LNCaP clone FGC (cell line): ENCODE measurements at regions not wholly inside any gene's neighbourhood (a gene's known extent, or its start where the extent isn't known, plus 50 kb on each side); places are given as distances from the start of the nearest gene placed in this dataset.

Experiments
- DNase-seq: peaks from one replicate; pipeline ENCODE4 v3.0.0-alpha.2; 2011; ENCODE audit warnings: low read depth
- H3K4me3 ChIP-seq: 2 replicates; pipeline ENCODE4 v1.5.1; 2011; ENCODE audit warnings: mild to moderate bottlenecking, low read depth, low read length, control low read depth
- TF ChIP-seq, protein P1 (sequence below): IDR thresholded peaks from 2 replicates; pipeline ENCODE4 v1.5.1; 2012; ENCODE audit warnings: mild to moderate bottlenecking; ENCODE audit not compliant: control insufficient read depth, insufficient read depth; ENCODE audit errors: extremely low read depth

DNA sequence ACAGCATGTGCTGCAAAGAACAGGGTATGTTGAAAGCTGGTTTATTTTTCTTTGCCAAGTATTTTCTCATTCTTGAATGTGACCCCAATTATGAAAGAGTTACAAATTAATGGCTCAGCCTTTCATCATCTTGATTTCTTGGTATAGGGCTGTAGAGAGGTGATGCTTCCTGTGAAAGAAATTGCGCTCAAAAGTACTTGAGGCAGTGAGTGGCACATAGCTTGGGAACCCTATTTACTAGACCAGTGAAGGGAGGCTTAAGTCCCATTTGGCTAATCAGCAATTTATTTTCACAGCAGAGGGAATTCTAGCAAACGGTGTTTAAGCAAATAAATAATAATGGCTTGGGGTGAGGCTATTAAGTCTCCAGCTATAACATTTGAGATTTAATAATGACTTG, 153.9 kb upstream of the MIS18BP1 start:
- no peak overlapping the region for H3K4me3 ChIP-seq
- TF ChIP-seq, protein P1, sequence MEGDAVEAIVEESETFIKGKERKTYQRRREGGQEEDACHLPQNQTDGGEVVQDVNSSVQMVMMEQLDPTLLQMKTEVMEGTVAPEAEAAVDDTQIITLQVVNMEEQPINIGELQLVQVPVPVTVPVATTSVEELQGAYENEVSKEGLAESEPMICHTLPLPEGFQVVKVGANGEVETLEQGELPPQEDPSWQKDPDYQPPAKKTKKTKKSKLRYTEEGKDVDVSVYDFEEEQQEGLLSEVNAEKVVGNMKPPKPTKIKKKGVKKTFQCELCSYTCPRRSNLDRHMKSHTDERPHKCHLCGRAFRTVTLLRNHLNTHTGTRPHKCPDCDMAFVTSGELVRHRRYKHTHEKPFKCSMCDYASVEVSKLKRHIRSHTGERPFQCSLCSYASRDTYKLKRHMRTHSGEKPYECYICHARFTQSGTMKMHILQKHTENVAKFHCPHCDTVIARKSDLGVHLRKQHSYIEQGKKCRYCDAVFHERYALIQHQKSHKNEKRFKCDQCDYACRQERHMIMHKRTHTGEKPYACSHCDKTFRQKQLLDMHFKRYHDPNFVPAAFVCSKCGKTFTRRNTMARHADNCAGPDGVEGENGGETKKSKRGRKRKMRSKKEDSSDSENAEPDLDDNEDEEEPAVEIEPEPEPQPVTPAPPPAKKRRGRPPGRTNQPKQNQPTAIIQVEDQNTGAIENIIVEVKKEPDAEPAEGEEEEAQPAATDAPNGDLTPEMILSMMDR: no peak
- no peak for DNase-seq

DNA sequence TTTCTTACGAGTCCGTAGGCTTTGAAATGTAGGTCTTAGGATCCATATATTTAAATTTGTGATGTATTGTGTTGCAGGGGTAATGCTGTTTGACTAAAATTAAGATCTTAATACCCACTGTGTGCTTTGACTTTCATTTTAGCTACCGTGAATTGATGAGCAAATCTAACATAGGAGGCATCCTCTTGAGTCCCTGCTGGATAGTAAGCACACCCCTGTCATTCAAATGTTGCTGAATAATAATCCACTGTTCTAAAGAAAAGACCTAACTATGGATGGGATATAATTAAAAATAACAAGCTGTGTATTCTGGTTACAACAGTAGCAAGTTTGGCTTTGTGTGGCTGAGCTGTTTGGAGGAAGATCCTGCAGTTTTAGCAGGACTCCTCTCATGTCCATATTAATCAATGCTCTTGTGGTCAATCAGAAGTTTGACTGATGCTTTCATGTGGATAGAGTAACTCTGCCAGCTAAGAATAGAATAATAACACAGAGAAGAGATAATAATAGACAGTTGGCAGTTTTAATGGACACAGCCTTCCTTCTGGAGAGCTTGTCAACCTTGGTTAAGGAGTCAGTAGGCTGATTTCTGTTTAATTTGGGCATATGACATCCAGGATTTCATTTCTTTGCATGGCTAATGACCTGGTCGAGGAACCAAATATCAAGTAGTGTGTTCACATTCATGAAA, 148.1 kb upstream of the MIS18BP1 start:
- TF ChIP-seq, protein P1: no peak
- DNase-seq: no peak
- no peak overlapping the region for H3K4me3 ChIP-seq

DNA sequence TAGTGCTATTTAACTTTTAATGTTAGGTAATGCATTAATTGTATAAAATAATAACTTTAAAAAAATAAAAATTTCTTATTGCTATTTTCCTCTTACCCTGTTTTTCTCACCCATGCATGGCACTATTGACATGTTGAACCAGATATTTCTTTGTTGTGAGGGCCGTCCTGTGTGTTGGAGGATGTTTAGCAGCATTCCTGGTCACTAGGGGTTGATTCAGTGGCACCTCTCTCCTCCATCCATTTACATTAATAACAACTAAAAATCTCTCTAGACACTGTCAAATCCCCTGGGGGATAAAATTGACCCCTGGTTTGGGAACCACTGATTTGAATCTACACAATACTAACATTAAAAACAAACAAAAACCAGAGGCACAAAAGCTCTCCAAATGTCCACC, 147.5 kb upstream of the MIS18BP1 start:
- H3K4me3 ChIP-seq: no peak overlapping the region
- TF ChIP-seq, protein P1: no peak
- no peak for DNase-seq

DNA sequence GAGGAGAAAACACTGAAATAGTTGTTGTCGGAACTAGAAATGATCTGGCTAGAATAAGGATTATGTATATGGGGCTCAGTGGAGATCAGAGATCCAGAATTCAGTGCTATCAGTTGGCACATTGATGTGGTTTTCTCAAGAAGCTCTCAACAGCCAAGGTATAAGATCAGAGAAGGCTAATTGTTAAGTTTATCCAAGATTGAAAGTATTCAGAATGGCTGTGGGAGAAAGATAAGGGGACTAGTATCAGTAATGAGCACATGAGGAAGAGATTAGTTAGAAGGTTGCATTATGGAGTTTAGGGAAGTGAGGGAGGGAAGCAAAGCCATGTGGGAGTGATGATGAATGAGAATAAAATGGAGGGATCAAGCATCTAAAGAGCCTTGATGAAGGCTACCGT, 128.1 kb upstream of the MIS18BP1 start:
- H3K4me3 ChIP-seq: no peak overlapping the region
- TF ChIP-seq, protein P1: no peak
- DNase-seq: no peak

DNA sequence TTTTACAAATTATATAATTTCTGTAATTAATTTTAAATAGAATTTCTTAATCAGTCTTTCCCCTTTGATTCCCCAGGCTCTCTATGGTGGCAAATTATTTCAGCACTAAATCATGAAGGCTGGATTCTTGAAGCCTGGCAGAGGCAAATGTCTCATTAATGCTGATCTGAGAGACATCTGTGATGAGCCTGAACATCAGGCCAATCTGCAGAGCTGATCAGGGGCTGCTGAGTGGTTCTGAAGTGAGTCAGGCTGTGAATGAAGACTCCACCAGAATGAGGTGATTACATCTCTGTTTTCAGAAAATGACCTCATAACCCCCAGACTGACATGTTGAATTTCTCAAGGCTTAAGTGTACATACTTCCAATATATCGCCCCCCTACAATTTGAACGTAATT, 124.2 kb upstream of the MIS18BP1 start:
- TF ChIP-seq, protein P1: no peak
- no peak for DNase-seq
- H3K4me3 ChIP-seq: no peak overlapping the region

DNA sequence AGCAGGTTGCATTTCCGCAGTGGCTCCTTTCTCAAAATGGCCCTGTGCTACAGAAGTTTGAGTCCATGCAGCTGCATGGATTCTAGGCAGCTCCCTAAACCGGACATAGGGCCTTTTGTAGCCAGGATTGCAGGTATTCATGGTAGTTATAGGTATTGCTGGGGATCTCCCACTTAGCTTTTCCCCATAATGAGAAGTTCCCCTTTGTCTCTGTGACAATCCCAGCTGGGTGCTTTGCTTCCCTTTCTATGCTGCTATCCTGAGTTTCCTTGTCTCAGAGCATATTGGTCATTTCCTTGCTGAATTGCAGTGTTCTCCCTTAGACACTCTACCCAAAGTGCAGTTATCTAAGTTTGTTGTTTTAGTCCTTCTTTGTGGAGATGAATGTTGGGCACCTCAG, 120.9 kb upstream of the MIS18BP1 start:
- no peak for DNase-seq
- TF ChIP-seq, protein P1: no peak

DNA sequence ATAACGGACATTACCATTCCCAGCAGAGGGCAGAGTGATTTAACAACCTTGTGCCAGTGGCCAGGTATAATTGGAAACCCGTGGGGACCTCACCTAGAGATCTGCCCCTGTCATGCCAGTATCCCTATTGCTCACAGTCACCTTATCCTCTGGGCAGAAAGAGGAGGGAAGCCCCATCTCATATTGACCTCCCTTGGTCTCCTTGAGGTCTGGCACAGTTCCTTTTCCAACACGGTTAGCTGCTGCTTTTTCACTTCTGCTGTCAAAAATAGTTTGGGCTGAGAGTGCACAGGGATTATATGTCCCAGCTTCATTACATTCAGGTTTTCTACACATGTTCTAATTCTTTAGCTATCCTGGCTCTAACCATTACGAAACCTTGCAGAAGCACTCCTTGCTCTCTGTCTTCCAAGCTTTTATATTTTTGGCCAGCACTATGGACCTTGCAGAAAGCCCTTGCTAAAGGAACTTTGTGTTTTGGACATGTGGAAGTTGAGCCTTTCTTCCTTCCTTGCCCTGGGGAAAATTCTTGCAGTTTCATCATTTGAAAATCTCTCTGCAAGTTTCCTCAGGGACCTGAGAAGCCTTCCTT, 111.7 kb upstream of the MIS18BP1 start:
- no peak for DNase-seq
- TF ChIP-seq, protein P1: peak; percentile 34
- no peak overlapping the region for H3K4me3 ChIP-seq

More for the DNA sequence above, 120.9 kb upstream of the MIS18BP1 start:
- no peak overlapping the region for H3K4me3 ChIP-seq
